Endothelial cell of umbilical vein (primary cell): ENCODE measurements at regions not wholly inside any gene's neighbourhood (a gene's known extent, or its start where the extent isn't known, plus 50 kb on each side); places are given as distances from the start of the nearest gene placed in this dataset.

ENCODE experiments used
- POLR2A ChIP-seq: IDR thresholded peaks from 2 replicates; pipeline ENCODE4 v1.6.1; 2012; ENCODE audit warnings: low read depth, mild to moderate bottlenecking, control low read depth, low read length
- POLR2AphosphoS5 ChIP-seq: IDR thresholded peaks from 2 replicates; pipeline ENCODE4 v1.6.1; 2012; ENCODE audit warnings: low read depth, mild to moderate bottlenecking, control low read depth, low read length, moderate library complexity; ENCODE audit not compliant: insufficient read depth
- TF ChIP-seq, protein P1 (sequence below), 2 donors: IDR thresholded peaks; 1 replicate in 1 of 2; 2 replicates in 1 of 2; pipeline ENCODE4 v1.5.1; 2011; ENCODE audit warnings: low read length in 2 of 2, mild to moderate bottlenecking in 2 of 2, moderate library complexity in 2 of 2, control low read depth in 1 of 2, inconsistent platforms in 1 of 2, low read depth in 1 of 2; ENCODE audit not compliant: insufficient read depth in 1 of 2; ENCODE audit errors: extremely low read depth in 1 of 2

DNA sequence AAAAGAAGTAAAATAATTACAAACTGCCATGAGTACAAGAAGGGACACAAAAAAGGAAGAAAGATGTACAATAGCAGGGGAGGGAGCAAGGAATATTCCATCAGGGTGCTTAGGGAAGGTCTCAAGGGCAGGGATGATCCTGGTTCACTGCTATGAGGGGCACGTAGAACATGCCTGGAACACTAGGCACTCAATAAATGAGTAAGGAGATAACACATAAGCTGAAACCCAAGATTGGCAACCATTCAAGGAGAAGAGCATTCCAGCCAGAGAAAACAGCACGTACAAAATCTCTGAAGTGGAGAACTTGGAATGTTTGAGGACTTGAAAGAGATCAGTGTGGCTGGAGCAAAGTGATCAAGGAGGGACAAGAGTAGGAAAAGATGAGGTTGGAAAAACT lies 103.2 kb downstream of the FAM161A start:
- TF ChIP-seq, protein P1, sequence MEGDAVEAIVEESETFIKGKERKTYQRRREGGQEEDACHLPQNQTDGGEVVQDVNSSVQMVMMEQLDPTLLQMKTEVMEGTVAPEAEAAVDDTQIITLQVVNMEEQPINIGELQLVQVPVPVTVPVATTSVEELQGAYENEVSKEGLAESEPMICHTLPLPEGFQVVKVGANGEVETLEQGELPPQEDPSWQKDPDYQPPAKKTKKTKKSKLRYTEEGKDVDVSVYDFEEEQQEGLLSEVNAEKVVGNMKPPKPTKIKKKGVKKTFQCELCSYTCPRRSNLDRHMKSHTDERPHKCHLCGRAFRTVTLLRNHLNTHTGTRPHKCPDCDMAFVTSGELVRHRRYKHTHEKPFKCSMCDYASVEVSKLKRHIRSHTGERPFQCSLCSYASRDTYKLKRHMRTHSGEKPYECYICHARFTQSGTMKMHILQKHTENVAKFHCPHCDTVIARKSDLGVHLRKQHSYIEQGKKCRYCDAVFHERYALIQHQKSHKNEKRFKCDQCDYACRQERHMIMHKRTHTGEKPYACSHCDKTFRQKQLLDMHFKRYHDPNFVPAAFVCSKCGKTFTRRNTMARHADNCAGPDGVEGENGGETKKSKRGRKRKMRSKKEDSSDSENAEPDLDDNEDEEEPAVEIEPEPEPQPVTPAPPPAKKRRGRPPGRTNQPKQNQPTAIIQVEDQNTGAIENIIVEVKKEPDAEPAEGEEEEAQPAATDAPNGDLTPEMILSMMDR (IDR thresholded peaks at IDR 0.05; ENCODE audit: extremely low read depth in 1 of 2, insufficient read depth in 1 of 2, low read depth in 1 of 2, low read length in 2 of 2) = no peak
- TF ChIP-seq POLR2AphosphoS5 (no peak), POLR2A (no peak)
